GM12873 (cell line): ENCODE measurements at regions not wholly inside any gene's neighbourhood (a gene's known extent, or its start where the extent isn't known, plus 50 kb on each side); places are given as distances from the start of the nearest gene placed in this dataset.

Source experiments
- CTCF ChIP-seq: IDR thresholded peaks from 2 replicates; pipeline ENCODE4 v1.5.1; 2012; ENCODE audit warnings: low read depth, mild to moderate bottlenecking, moderate library complexity, low read length, control low read depth; ENCODE audit not compliant: insufficient read depth; ENCODE audit errors: missing control alignments

GRCh38 chr15:96695426-96695825 lies 364.9 kb downstream of the NR2F2 start:
- no peak for TF ChIP-seq CTCF

GRCh38 chr15:96699871-96700401 lies 369.4 kb downstream of the NR2F2 start:
- TF ChIP-seq CTCF, result no peak

GRCh38 chr15:96700555-96700954 lies 370.1 kb downstream of the NR2F2 start:
- TF ChIP-seq CTCF, result no peak

- no peak for TF ChIP-seq CTCF
Measured at GRCh38 chr15:96701443-96701842, 370.9 kb downstream of the NR2F2 start.

GRCh38 chr15:96701877-96702276 lies 371.4 kb downstream of the NR2F2 start:
- TF ChIP-seq CTCF, result no peak

GRCh38 chr15:96702589-96702988 lies 372.1 kb downstream of the NR2F2 start:
- TF ChIP-seq CTCF, result no peak

- no peak for TF ChIP-seq CTCF
Measured at GRCh38 chr15:96703091-96703490, 372.6 kb downstream of the NR2F2 start.
